H1 (cell line): ENCODE measurements at regions not wholly inside any gene's neighbourhood (a gene's known extent, or its start where the extent isn't known, plus 50 kb on each side); places are given as distances from the start of the nearest gene placed in this dataset.

Source experiments
- CTCF ChIA-PET: fragments of 300-600 bp; sonication (Branson Sonifier 250); formaldehyde crosslinking; loops from one replicate; lab custom pipeline; 2021; ENCODE audit not compliant: partially characterized antibody; lab: Charles Lee
- POLR2A ChIA-PET: fragments of 300-600 bp; sonication (Branson Sonifier 250); formaldehyde crosslinking; loops from one replicate; lab custom pipeline; 2021; ENCODE audit warnings: inconsistent platforms; ENCODE audit not compliant: partially characterized antibody; lab: Charles Lee
- DNase-seq, 2 experiments: peaks; one replicate each; pipeline versions ENCODE4 v3.0.0 to v3.0.0-alpha.2; 2010 to 2022; ENCODE audit warnings: low spot score in 2 of 2, low read depth in 1 of 2, mixed read lengths in 1 of 2
- FAIRE-seq: peaks from 2 replicates; lab custom pipeline; 2011; peaks lifted over from hg19 to GRCh38; lab: Jason Lieb, UNC
- H2AFZ ChIP-seq: 2 replicates; pipeline ENCODE4 v1.8.1; 2012; ENCODE audit warnings: low read length, inconsistent platforms
- H2AK5ac ChIP-seq: 2 replicates; pipeline ENCODE4 v1.6.1; 2013; ENCODE audit warnings: low read depth, low read length
- H2BK120ac ChIP-seq: replicated peaks from 2 replicates; pipeline ENCODE3; 2013; ENCODE audit warnings: low read depth, low read length, inconsistent platforms
- H2BK12ac ChIP-seq: 2 replicates; pipeline ENCODE4 v1.6.1; 2013; ENCODE audit warnings: low read depth, low read length
- H2BK15ac ChIP-seq: 2 replicates; pipeline ENCODE4 v1.6.1; 2013; ENCODE audit warnings: low read length
- H2BK20ac ChIP-seq: 2 replicates; pipeline ENCODE4 v1.6.1; 2013; ENCODE audit warnings: low read length
- H2BK5ac ChIP-seq: 2 replicates; pipeline ENCODE4 v1.6.1; 2013; ENCODE audit warnings: low read depth, low read length
- H3K14ac ChIP-seq: 2 replicates; pipeline ENCODE4 v1.6.1; 2013; ENCODE audit warnings: inconsistent platforms; ENCODE audit not compliant: insufficient read length
- H3K18ac ChIP-seq: 2 replicates; pipeline ENCODE4 v1.6.1; 2013; ENCODE audit warnings: low read length; ENCODE audit errors: extremely low read depth
- H3K23ac ChIP-seq: 2 replicates; pipeline ENCODE4 v1.6.1; 2013; ENCODE audit warnings: inconsistent platforms; ENCODE audit not compliant: insufficient read length
- H3K23me2 ChIP-seq: 2 replicates; pipeline ENCODE4 v1.6.1; 2013; ENCODE audit warnings: low read depth, low read length
- H3K27ac ChIP-seq: 2 replicates; pipeline ENCODE4 v1.6.1; 2011; ENCODE audit warnings: low read depth, low read length, inconsistent platforms
- H3K27me3 ChIP-seq, 4 experiments: replicated peaks in 1 of 4; 1 replicate in 1 of 4; 2 replicates in 3 of 4; pipeline versions ENCODE4 v1.6.1 to v1.8.1; 2011 to 2013; ENCODE audit warnings: low read length in 3 of 4, mild to moderate bottlenecking in 3 of 4, inconsistent platforms in 2 of 4, mixed read lengths in 2 of 4, moderate library complexity in 1 of 4; ENCODE audit not compliant: control insufficient read depth in 3 of 4, insufficient read depth in 3 of 4; ENCODE audit errors: extremely low read depth in 1 of 4
- H3K36me3 ChIP-seq, 4 experiments: 2 replicates each; pipeline versions ENCODE4 v1.6.1 to v1.8.1; 2011 to 2013; ENCODE audit warnings: mild to moderate bottlenecking in 4 of 4, low read length in 3 of 4, moderate library complexity in 2 of 4, control low read depth in 1 of 4, inconsistent platforms in 1 of 4; ENCODE audit not compliant: insufficient read depth in 4 of 4, control insufficient read depth in 2 of 4
- H3K4ac ChIP-seq: replicated peaks from 2 replicates; pipeline ENCODE3; 2013; ENCODE audit warnings: low read length, low read depth, mixed read lengths, inconsistent platforms; ENCODE audit not compliant: insufficient read length
- H3K4me1 ChIP-seq, 4 experiments: replicated peaks in 1 of 4; 1 replicate in 1 of 4; 2 replicates in 3 of 4; pipeline versions ENCODE4 v1.6.1 to v1.8.1; 2011 to 2013; ENCODE audit warnings: low read length in 3 of 4, inconsistent platforms in 2 of 4, mixed read lengths in 1 of 4; ENCODE audit not compliant: insufficient read depth in 4 of 4, control insufficient read depth in 3 of 4
- H3K4me2 ChIP-seq, 2 experiments: 2 replicates each; pipeline versions ENCODE4 v1.6.1 to v1.8.1; 2011 to 2013; ENCODE audit warnings: low read depth in 2 of 2, low read length in 2 of 2, control low read depth in 1 of 2, inconsistent platforms in 1 of 2, mild to moderate bottlenecking in 1 of 2; ENCODE audit not compliant: insufficient read depth in 1 of 2
- H3K4me3 ChIP-seq, 4 experiments: fragments of 200-600, 300-600 bp in 1 of 4; sonication (generic), shearing (Covaris generic), sonication (Bioruptor Twin) in 1 of 4; 2 replicates each; pipeline versions ENCODE4 v1.5.1 to v1.8.1; 2011 to 2016; ENCODE audit warnings: low read length in 4 of 4, low read depth in 3 of 4, control low read depth in 2 of 4, inconsistent platforms in 2 of 4, mild to moderate bottlenecking in 2 of 4, mixed read lengths in 1 of 4, moderate library complexity in 1 of 4; ENCODE audit not compliant: insufficient read depth in 2 of 4; ENCODE audit errors: extremely low read depth in 1 of 4
- H3K56ac ChIP-seq: replicated peaks from 2 replicates; pipeline ENCODE3; 2013; ENCODE audit warnings: low read depth, mild to moderate bottlenecking, mixed read lengths, low read length, inconsistent platforms; ENCODE audit not compliant: insufficient read length
- H3K79me1 ChIP-seq: 2 replicates; pipeline ENCODE4 v1.6.1; 2013; ENCODE audit warnings: low read depth, low read length, control low read depth
- H3K79me2 ChIP-seq, 2 experiments: 2 replicates each; pipeline versions ENCODE4 v1.6.1 to v1.8.1; 2012 to 2013; ENCODE audit warnings: low read length in 2 of 2, mild to moderate bottlenecking in 2 of 2, inconsistent platforms in 1 of 2; ENCODE audit not compliant: insufficient read depth in 2 of 2, control insufficient read depth in 1 of 2
- H3K9ac ChIP-seq, 4 experiments: replicated peaks in 1 of 4; 1 replicate in 1 of 4; 2 replicates in 3 of 4; pipeline versions ENCODE4 v1.6.1 to v1.8.1; 2011 to 2013; ENCODE audit warnings: low read depth in 3 of 4, low read length in 3 of 4, control low read depth in 2 of 4, mild to moderate bottlenecking in 2 of 4, moderate library complexity in 2 of 4, inconsistent platforms in 1 of 4; ENCODE audit errors: extremely low read depth in 1 of 4
- H3K9me3 ChIP-seq, 2 experiments: 2 replicates each; pipeline versions ENCODE4 v1.6.1 to v1.8.1; 2012 to 2013; ENCODE audit warnings: mild to moderate bottlenecking in 2 of 2, moderate library complexity in 2 of 2, control low read depth in 1 of 2, inconsistent platforms in 1 of 2, low read depth in 1 of 2, low read length in 1 of 2, mixed read lengths in 1 of 2; ENCODE audit not compliant: insufficient read depth in 2 of 2
- H4K20me1 ChIP-seq, 2 experiments: replicated peaks in 1 of 2; 2 replicates each; pipeline versions ENCODE3 to v1.8.1; 2011 to 2013; ENCODE audit warnings: inconsistent platforms in 2 of 2, low read length in 2 of 2, mild to moderate bottlenecking in 1 of 2; ENCODE audit not compliant: insufficient read depth in 2 of 2, control insufficient read depth in 1 of 2
- H4K5ac ChIP-seq: 2 replicates; pipeline ENCODE4 v1.6.1; 2013; ENCODE audit warnings: low read length, low read depth, mixed read lengths, inconsistent platforms; ENCODE audit not compliant: insufficient read length
- H4K8ac ChIP-seq: 2 replicates; pipeline ENCODE4 v1.8.0; 2013; ENCODE audit warnings: mild to moderate bottlenecking, moderate library complexity, low read length, inconsistent platforms; ENCODE audit not compliant: insufficient read depth; ENCODE audit errors: extremely low read depth
- H4K91ac ChIP-seq: replicated peaks from 2 replicates; pipeline ENCODE3; 2013; ENCODE audit warnings: low read length, mixed read lengths, inconsistent platforms; ENCODE audit not compliant: insufficient read length
- E2F6 ChIP-seq: IDR thresholded peaks from 2 replicates; pipeline ENCODE4 v1.6.1; 2012; ENCODE audit warnings: inconsistent platforms
- EZH2 ChIP-seq: fragments of 200-600 bp; sonication (generic); IDR thresholded peaks from 2 replicates; pipeline ENCODE4 v1.7.1; 2012; ENCODE audit warnings: low read depth, mild to moderate bottlenecking, moderate library complexity, low read length, inconsistent platforms; ENCODE audit not compliant: severe bottlenecking
- KDM1A ChIP-seq: fragments of 200-600, 300-600 bp; sonication (generic); IDR thresholded peaks from 2 replicates; pipeline ENCODE4 v1.7.1; 2016; ENCODE audit warnings: mild to moderate bottlenecking, low read length, borderline replicate concordance
- WGBS, 2 experiments: shearing (Covaris generic) in 1 of 2; methylation state at CpG; one replicate each; pipeline versions ENCODE4 v1.1.6 to v1.1.7; 2013 to 2015; ENCODE audit warnings: low lambda C conversion rate in 2 of 2, mixed read lengths in 2 of 2, inconsistent platforms in 1 of 2, low coverage in 1 of 2, missing lambda C conversion rate in 1 of 2; ENCODE audit not compliant: insufficient replicate concordance in 2 of 2, insufficient coverage in 1 of 2, insufficient read length in 1 of 2; ENCODE audit errors: extremely low coverage in 1 of 2, missing lambda C conversion rate in 1 of 2; 5-methylcytosine and 5-hydroxymethylcytosine counted together

- H2BK20ac ChIP-seq: no peak overlapping the region
- no peak overlapping the region for H4K91ac ChIP-seq
- H2AK5ac ChIP-seq: no peak overlapping the region
- DNase-seq: peak in 1 of 2 experiments; percentile 56
- WGBS, 2 experiments: 57% methylated on average over 15 of the region's 19 CpGs; no CpG with 5 or more reads in 1 of the 2 experiments
- H3K79me1 ChIP-seq: no peaks in the 10 kb centered on the region
- CTCF ChIA-PET: interaction anchor here (0.5 to 1.7 kb wide), 9 partner anchors 10 to 276 kb away, joined by 3 to 5 read pairs (median 3); no protein-coding TSS in a partner anchor
- H4K5ac ChIP-seq: no peak overlapping the region
- H2BK12ac ChIP-seq: no peak overlapping the region
- no peak overlapping the region for H4K8ac ChIP-seq
- TF ChIP-seq E2F6 (peak; percentile 16; the same call in 1 of the 2 replicates), KDM1A (no peak), EZH2 (peak; percentile 33)
- no peak overlapping the region for H2BK15ac ChIP-seq
- no peaks in the 10 kb centered on the region for H3K79me2 ChIP-seq
- H2BK5ac ChIP-seq: no peak overlapping the region
- H3K9ac ChIP-seq: no peak overlapping the region
- peak overlapping the region; percentile 35 to 77 (median 52); a peak in 6 of 8 replicates for H3K4me3 ChIP-seq
- H3K4ac ChIP-seq: no peak overlapping the region
- peaks cover 0 to 11% (median under 1%) of the 10 kb centered on the region in 4 experiments; a peak in 5 of 7 replicates for H3K4me1 ChIP-seq
- H3K23me2 ChIP-seq: peaks cover 8% of the 10 kb centered on the region; the same call in 1 of the 2 replicates
- H3K23ac ChIP-seq: no peak overlapping the region
- H4K20me1 ChIP-seq: no peaks in the 10 kb centered on the region
- FAIRE-seq: no peak
- POLR2A ChIA-PET: interaction anchor here (1.1 to 1.5 kb wide), 2 partner anchors 9 to 14 kb away, joined by 3 read pairs; no protein-coding TSS in a partner anchor
- no peak overlapping the region for H3K56ac ChIP-seq
- H2BK120ac ChIP-seq: no peak overlapping the region
- no peak overlapping the region for H3K14ac ChIP-seq
- peak overlapping the region; percentile 71 to 84 for H3K4me2 ChIP-seq
- no peak overlapping the region for H3K27ac ChIP-seq
- peaks cover 16 to 44% (median 35%) of the 10 kb centered on the region in 4 experiments for H3K27me3 ChIP-seq
- H3K36me3 ChIP-seq: no peaks in the 10 kb centered on the region
- no peak overlapping the region; the same call in 1 of the 2 replicates for H3K18ac ChIP-seq
- 0 out of 2 replicates have a peak overlapping the region, but pooled peaks have one; percentile 25 for H2AFZ ChIP-seq
- no peaks in the 10 kb centered on the region for H3K9me3 ChIP-seq
Measured at GRCh38 chr11:115760461-115761320, 256.5 kb upstream of the CADM1 start.
